Left renal cortex interstitium (tissue), 4 donors: ENCODE measurements at regions not wholly inside any gene's neighbourhood (a gene's known extent, or its start where the extent isn't known, plus 50 kb on each side); places are given as distances from the start of the nearest gene placed in this dataset.

ENCODE experiments used
- DNase-seq, 4 donors: peaks; one replicate each; pipeline ENCODE4 v3.0.0-alpha.2; 2013; ENCODE audit warnings: low read depth in 4 of 4, low spot score in 2 of 4, missing footprints in 1 of 4

DNA sequence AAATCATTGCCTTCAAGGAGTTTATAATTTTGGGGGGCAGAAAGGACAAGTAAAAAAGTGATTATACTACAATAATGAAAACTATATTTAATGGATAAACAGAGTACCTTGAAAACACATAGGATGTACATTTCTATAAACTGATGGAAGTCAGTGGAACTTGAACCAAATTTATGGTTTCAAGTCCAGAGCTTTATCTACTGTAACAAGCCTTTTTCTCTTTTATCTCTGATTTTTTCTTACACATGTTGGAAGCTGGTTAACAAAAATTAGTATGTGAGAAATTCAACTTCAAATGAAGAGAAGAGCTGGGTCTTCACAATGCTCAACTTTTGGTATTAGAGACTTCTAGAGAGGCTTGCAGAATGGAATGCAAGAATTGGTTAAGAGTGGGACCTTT is 393.6 kb downstream of the LMO7 start:
- no peak for DNase-seq

- DNase-seq, result no peak
Measured at GRCh38 chr13:76029088-76029487, 393.0 kb downstream of the LMO7 start.

DNA sequence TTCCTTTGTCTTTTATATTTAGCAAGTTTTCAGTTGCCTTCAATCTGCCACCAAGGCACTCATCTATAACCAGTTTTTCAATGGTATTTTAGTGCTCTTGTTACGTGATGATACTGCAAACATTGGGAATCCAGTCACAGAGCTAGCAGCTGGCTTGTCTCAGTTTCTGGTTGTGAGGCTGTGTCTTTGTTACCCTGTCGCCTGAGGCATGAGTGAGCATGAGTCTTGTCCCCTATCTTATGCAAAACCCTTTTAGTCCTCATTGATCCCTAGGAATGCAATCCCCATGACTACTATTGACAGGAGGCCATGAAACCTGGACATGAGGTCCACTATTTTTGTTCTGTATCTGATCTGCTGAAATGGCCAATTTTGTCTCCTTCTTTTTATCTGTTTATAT is 391.0 kb downstream of the LMO7 start:
- no peak for DNase-seq

- DNase-seq, result no peak
Measured at GRCh38 chr13:76025392-76025791, 389.3 kb downstream of the LMO7 start.

DNA sequence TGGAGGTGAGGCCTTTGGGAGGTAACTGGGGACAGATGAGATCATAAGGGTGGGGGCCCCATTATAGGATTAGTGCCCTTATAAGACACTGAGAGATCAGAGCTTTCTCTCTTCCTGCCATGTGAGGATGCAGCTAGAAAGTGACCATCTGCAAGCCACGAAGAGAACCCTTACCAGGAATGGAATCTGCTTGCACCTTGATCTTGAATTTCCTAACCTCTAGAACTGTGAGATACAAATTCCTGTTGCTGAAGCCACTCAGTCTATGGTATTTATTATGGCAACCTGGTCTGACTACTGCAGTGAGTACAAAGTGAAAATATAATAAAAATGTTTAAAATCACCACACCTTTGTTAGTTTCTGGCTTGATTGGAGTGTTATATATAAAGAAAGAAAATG is 388.0 kb downstream of the LMO7 start:
- DNase-seq, result no peak

DNA sequence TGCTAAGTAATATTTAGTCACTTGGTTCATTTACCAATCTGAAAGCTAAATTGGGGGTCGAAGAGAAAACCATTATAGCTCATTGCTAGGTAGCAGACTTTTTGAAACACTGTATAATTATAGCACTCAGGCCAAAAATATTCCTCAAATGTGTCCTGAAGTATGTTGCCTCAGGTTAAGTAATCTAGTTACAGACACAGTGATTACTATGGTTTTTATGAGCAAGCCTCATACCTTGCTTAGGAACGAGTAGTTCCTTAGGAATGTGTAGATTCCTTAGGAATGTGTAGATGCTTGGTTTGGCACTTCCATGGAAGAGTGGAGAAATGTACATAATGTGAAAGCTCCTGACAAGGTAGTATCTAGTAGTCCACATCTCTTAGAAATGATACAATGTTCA is 387.5 kb downstream of the LMO7 start:
- DNase-seq, result no peak

DNA sequence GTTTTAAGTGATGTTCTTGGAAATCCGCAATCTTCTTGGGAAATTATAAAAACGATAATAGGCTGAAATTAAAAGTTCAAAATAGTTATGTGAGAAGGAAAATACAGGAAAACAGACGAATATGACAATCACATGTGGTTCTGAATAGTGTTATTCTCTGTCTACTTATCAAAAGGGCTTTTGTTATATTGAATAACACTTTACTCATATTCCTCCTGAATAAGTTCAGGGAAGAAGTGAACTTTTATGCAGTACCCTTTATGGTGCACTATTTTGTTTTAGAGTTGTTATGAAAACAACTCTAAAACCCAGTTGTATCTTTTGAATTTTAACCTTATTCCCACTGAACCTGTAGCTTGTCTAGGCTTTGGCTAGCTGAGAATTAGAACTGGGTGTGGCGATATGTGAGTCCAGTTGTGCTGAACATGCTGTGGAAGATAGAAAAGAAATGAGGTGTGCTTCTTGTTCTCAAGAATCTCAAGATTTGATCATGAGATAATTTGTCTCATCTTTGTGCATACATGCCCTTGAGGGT is 384.4 kb downstream of the LMO7 start:
- no peak for DNase-seq

GRCh38 chr13:76019421-76020044 is 383.4 kb downstream of the LMO7 start:
- DNase-seq, result no peak

DNA sequence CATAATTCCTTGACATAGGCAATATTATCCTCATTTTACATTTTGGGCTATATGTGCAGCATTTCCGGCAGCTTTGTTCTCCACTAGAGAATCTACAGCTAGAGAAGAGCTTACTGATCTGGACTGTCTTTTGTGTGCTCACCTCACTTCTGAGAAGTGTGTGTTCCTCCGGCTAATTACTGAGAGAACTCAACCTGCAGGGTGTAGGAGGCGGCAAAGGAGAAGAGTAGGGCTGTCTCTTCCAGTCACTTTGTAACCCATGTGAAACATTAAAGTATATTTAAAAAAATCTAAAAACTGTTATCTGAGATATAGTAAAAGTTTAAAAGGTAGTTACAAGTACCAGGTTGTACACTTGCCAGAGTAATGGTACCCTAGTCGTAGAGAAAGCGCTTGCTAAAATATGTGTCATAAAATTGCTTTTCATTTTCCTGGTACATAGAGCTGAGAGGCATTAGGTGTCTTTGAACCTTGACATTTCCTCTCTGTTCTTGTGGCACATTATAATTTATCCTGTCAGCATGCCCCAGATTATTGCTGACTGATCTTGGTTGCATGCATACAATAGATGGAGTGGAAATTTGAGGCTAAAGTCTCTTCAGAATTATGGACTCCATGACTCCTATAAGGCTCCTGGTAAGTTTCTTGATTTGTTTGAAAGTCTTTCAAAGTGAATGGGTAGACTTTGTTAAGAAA is 381.9 kb downstream of the LMO7 start:
- no peak for DNase-seq

- no peak for DNase-seq
Measured at GRCh38 chr13:76016799-76017400, 380.8 kb downstream of the LMO7 start.

DNA sequence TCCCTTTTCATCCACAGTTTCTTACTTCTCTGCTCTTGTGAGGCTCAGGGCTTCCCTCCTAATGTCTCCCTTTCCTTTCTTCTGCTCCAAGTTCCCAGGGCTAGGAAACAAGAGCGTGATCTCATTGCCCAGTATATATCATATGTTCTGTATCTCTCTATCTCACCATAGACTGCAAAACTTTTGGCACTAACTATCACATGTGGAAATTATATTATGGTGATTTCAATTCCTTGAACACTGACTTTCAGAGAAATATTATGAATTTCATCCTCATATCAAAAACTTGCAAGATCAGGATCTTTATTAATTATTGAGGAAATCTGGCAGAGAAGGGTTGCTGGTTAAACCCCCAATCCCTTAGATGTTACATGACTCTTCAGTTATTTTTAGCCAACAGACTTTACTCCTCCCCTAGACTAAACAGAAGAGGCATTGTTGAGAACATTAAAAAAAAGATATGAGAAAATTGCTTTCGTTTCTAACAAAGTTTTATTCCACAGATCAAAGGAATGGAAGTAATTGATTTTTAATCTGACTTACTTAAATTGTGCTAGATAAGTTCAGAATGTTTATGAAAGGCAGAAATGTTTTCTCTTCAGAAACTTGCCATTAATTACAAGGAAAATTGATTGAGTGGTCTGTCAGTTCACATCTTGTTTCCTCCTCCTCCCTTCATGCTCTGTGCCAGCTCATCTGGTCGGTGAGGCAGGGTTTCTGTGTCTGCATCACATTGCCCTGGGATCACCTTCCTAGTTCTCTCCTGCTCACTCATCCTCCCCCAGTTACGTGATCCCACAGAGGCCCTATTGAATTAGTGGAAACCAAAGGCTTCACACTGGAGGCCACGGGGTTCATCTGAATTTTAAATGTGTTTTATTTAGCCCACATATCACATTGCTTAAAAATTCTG is 378.5 kb downstream of the LMO7 start:
- DNase-seq, result peak in 3 of 4 donors; percentile 21 to 43 (median 26)

GRCh38 chr13:76012091-76012721 is 376.1 kb downstream of the LMO7 start:
- no peak for DNase-seq

DNA sequence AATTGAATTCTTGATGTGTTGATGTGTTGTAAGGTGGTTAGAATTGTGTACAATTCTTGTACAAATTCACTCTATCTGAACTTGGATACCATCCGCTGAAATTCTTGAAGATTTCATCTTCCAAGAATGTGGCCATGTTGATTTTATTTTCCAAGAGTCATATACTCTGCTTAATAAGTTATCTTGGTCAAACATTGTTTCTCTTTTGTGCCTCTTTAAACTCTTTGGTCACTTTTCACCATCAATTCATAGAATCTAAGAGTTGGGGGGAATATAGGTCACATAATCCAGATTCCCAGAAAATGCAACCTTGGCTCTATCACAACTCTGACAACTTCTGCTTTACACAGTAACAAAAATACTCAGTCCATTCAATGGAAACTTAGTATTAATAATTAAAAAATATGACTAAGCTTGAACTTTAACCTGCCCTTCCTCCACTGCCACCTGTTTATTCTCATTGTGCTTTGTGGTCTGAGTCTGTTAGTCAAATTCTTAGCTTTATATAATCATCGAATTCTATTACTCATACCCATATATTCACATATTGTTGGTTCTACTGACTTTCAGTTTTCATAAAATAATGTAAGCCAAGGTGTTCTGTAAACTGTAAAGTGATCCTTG is 373.2 kb downstream of the LMO7 start:
- no peak for DNase-seq

GRCh38 chr13:76004416-76004815 is 368.3 kb downstream of the LMO7 start:
- no peak for DNase-seq

- no peak for DNase-seq
Measured at GRCh38 chr13:76000131-76000530, 364.0 kb downstream of the LMO7 start.

GRCh38 chr13:75996582-75996981 is 360.5 kb downstream of the LMO7 start:
- no peak for DNase-seq

- no peak for DNase-seq
Measured at GRCh38 chr13:75995966-75996365, 359.8 kb downstream of the LMO7 start.

DNA sequence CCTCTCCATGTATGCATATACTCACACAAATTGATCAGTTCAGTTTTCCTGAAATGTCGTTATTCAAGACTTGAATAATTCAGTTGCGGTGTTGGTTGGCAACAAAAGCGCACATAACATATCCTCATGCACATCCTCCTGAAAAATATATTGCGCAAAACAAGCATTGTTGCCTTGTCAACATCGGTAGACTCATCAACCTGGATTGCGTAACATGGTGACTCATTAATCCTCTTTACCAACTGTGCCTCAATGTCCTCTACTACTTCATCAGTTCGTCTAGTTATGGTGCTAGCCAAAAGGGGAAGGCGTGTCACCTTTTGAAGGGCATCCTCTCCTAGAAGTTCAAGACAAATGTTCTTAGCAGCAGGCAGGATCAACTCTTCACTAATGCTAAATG is 357.7 kb downstream of the LMO7 start:
- DNase-seq, result no peak

DNA sequence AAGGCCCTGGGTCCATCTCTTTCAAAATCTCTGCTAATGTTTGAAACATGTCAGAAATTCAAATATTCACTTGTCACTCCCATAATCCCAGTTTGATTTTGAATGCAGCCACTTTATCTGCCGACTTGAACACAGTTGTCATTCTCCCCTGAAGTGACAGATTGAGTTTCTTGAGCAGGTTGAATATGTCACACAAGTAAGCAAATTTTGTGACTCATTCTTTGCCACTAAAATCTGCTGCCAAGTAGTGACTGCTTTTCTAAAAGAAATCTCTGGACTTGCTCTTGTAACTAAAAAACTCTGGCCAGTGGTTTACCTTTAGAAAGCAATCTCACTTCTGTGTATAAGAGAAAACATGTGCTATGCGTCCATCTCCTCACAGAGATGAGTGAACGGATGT is 357.1 kb downstream of the LMO7 start:
- no peak for DNase-seq

DNA sequence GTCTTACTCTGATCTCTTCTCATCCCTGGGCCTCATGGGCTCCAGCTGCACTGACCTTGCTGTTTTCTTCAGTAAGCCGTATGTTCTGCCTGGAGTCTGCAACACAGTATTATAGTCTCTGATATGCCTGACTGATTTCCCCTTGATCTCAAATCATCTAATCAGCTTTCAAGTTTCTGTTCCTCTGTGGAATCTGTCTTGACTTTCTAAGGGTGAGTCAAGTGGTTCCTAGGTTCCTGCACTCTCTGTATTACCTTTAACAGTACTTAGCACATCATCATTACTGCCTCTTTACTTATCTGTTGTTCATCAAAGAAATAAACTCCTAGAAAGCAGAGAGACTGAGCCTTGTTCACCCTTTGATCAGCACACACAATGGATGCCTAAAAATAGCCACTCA is 350.7 kb downstream of the LMO7 start:
- no peak for DNase-seq
